Nephron progenitor cell (in vitro differentiated cells): ENCODE measurements at regions not wholly inside any gene's neighbourhood (a gene's known extent, or its start where the extent isn't known, plus 50 kb on each side); places are given as distances from the start of the nearest gene placed in this dataset.

Source experiments
- DNase-seq: peaks from one replicate; pipeline ENCODE4 v3.0.0; 2021
- H3K27ac Mint-ChIP-seq: 2 replicates; pipeline ENCODE4 v1.8.0; 2021; ENCODE audit warnings: mild to moderate bottlenecking, moderate library complexity, mixed read lengths
- H3K27me3 Mint-ChIP-seq: 2 replicates; pipeline ENCODE4 v1.8.0; 2021; ENCODE audit warnings: mild to moderate bottlenecking, low read depth, mixed read lengths; ENCODE audit not compliant: poor library complexity
- H3K36me3 Mint-ChIP-seq: 2 replicates; pipeline ENCODE4 v1.8.0; 2021; ENCODE audit warnings: low read depth, mixed read lengths
- H3K4me1 Mint-ChIP-seq: 2 replicates; pipeline ENCODE4 v1.8.0; 2021; ENCODE audit warnings: mixed read lengths
- H3K4me3 Mint-ChIP-seq: 2 replicates; pipeline ENCODE4 v1.8.0; 2021; ENCODE audit warnings: mild to moderate bottlenecking, moderate library complexity, mixed read lengths
- H3K9me3 Mint-ChIP-seq: 2 replicates; pipeline ENCODE4 v1.8.0; 2021; ENCODE audit warnings: mild to moderate bottlenecking, moderate library complexity, mixed read lengths
- CTCF ChIP-seq: fragments of 200-600 bp; sonication (generic); IDR thresholded peaks from 2 replicates; pipeline ENCODE4 v1.5.0; 2021; ENCODE audit warnings: antibody characterized with exemption

- no peak overlapping the region for H3K4me3 Mint-ChIP-seq
- peaks cover 2% of the 10 kb centered on the region for H3K4me1 Mint-ChIP-seq
- H3K27me3 Mint-ChIP-seq, result peaks cover 8% of the 10 kb centered on the region
- no peaks in the 10 kb centered on the region for H3K36me3 Mint-ChIP-seq
- H3K9me3 Mint-ChIP-seq, result no peaks in the 10 kb centered on the region
- no peak overlapping the region for H3K27ac Mint-ChIP-seq
- TF ChIP-seq CTCF, result no peak
- DNase-seq, result no peak
Measured at GRCh38 chr7:54964136-54964535, 54.7 kb upstream of the EGFR start.

GRCh38 chr7:54967377-54967776, 51.4 kb upstream of the EGFR start:
- Mint-ChIP-seq H3K27me3 (peaks cover 23% of the 10 kb centered on the region), H3K36me3 (no peaks in the 10 kb centered on the region), H3K4me1 (no peaks in the 10 kb centered on the region), H3K27ac (no peak overlapping the region), H3K4me3 (no peak overlapping the region), H3K9me3 (peaks cover 6% of the 10 kb centered on the region)
- no peak for TF ChIP-seq CTCF
- no peak for DNase-seq

GRCh38 chr7:54968018-54968417, 50.8 kb upstream of the EGFR start:
- no peak overlapping the region for H3K27ac Mint-ChIP-seq
- H3K36me3 Mint-ChIP-seq, result peaks cover 5% of the 10 kb centered on the region
- H3K4me1 Mint-ChIP-seq, result no peaks in the 10 kb centered on the region
- TF ChIP-seq CTCF, result no peak
- peaks cover 12% of the 10 kb centered on the region for H3K9me3 Mint-ChIP-seq
- peaks cover 19% of the 10 kb centered on the region for H3K27me3 Mint-ChIP-seq
- DNase-seq, result no peak
- H3K4me3 Mint-ChIP-seq, result no peak overlapping the region
